EH (cell line): ENCODE measurements at regions not wholly inside any gene's neighbourhood (a gene's known extent, or its start where the extent isn't known, plus 50 kb on each side); places are given as distances from the start of the nearest gene placed in this dataset.

ENCODE experiments used
- DNase-seq: peaks from one replicate; pipeline ENCODE4 v3.0.0-alpha.2; 2015; ENCODE audit warnings: low read depth

DNA sequence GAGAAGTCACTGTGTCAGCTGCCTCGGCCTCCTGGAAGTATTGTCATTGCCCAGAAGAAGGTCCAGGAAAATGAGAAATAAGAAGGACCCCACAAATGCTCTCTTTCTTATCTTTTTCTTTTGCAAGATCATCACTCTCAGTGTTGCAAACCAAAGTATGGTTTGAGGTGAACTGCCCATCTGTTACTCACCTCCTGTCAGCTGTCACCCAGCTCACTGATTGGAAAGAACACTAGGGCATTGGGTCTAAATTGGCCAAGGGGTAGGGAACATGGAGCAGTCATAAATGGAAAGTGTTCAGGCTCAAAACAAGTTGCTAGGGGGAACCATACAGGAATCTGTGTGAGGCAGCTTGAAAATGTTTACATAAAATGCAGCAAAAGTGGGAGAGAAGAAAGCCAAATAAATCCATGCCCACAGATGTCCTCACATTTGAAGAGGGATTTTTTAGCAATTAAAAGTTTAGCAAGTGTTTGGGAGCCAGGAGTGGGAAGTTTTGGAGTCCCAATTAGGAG lies 431.2 kb upstream of the THBS1 start:
- no peak for DNase-seq

DNA sequence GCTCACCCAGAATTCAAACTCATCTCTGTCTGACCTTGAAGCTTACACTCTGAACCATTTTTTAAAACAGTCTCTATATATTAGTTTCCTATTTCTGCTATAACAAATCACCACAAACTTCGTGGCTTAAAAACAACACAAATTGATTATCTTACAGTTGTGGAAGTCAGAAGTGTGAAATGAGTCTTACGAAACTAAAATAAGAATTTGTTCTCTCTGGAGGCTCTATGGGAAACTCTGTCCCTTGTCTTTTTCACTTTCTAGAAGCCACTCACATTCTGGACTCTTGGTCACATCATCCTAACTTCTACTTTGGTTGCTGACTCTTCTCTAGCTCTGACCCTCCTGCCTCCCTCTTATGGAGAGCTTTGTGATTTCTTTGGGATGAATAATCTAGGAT lies 429.3 kb upstream of the THBS1 start:
- no peak for DNase-seq

DNA sequence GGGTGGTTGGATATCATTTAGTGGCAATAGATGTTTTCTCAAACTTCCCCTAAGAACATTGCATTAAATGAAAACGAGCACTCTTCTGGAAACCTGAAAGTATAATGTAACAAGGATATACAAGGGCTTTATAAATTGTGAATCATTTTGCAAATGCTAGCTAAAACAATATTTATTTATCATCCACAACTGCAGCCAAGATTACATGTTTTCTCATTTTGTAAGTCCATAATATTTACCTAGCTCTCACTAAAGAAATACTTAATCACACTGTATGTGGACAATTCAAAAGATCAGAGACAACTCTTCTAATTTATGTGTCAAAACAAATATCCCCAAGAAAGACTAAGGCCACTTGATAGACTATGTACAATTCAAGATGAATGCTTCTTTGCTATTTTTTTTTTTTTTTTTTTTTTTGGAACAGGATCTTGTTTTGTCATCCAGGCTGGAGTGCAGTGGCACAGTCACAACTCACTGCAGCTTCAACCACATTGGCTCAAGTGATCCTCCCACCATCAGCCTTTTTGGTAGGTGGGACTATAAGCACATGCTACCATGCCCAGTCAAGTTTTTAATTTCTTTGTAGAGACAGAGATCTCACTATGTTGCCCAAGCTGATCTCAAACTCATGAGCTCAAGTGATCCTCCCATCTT lies 427.7 kb upstream of the THBS1 start:
- no peak for DNase-seq

DNA sequence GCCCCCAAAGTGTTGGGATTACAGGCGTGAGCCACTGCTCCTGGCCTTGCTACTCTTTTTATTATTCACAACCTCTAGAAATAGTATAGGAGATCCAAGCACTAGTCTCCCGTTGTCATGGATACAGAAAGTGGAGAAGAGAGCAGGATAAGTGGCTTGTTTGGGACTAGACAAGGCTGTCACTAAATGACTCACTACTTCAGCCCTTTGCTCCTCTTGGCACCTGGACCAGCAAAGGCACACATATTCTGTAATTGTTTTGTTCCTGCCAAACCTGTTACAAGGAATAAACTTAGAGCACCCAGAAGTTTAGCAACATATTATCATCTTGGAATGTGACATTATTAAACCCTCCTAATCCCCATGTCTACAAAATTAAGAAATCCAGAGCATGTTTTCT lies 427.2 kb upstream of the THBS1 start:
- peak; percentile 50 for DNase-seq

DNA sequence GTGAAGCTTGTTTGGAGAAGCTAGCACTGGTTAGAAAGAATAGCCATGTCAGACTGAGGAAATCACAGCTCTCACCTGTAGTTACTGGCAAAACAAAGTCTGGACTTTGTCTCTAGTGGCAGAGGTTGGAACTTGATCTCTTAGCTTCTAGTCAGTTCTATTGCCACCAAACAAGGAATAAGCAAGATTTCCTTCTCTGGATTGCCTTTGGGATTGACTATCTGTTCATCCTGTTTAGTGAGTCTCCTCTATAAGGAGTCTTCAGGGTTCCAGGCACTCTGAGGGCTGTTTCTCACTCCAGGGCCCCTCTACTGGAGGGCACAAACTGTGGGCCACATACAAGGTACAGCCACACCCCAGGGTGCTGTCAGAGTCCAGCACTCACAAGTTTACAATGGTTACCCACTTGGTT lies 426.6 kb upstream of the THBS1 start:
- DNase-seq: no peak

DNA sequence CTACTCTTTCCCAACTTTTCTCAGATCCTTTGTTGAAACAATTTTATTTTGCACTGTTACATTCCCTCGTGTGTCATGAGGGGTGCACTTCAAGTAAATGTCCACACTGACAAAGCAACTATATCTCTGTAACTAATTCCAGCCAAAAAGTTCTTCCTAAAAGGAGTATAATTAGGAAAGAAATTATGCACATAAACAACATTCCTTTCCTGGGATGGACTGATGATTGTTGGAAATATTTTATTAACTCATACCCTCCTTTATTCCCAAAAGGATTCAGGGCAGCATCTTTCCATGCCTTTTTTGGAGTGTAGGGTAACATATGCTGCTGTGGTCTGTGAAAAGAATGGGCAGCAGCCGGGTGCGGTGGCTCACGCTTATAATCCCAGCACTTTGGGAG lies 426.1 kb upstream of the THBS1 start:
- peak; percentile 73 for DNase-seq

DNA sequence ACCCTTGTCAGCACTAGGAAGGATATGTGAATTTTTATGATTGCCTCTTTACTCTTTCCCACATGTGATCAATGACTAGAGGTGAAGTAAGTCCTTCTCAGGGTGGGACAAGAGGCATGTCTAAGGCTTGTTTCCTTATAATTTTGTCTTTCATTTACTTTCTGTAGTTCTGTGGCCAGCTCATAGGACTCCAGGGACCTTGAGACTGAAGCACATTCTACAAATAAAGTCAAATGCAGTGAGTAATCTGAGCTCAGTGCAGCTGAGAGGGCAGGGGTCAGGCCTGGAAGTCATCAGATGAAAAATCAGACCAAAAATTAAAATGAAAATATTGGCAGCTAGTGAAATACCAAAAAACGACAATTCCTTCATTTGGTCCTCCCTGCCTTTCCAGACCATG lies 424.7 kb upstream of the THBS1 start:
- no peak for DNase-seq

DNA sequence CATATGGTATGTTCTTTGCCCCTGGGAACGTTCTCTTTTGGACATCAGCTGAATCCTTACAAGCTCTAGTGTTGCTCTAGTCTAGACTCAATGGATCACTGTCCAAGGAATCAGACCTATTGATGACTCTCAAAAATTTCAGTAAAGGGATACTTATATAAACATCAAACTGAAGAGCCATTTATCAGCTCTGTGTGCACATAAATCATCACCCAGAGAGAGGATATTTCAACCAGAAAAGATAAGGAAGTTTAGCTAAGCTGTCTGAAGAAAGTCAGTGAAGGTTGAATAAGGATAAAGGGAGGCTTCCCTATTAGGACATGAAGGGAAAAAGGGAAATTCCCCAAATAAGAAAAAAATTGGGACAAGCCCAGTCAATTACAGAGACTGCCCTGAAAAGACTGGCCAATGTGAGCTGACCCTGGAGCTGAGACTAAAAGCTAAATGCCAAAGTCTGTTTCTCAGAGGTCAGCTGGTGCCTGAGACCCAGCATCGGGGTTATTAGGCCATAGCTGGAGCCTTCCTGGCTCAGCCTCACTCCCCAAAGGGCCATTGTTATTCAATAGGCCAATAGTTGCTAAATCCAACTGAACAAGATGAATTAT lies 424.1 kb upstream of the THBS1 start:
- DNase-seq: peak; percentile 67

DNA sequence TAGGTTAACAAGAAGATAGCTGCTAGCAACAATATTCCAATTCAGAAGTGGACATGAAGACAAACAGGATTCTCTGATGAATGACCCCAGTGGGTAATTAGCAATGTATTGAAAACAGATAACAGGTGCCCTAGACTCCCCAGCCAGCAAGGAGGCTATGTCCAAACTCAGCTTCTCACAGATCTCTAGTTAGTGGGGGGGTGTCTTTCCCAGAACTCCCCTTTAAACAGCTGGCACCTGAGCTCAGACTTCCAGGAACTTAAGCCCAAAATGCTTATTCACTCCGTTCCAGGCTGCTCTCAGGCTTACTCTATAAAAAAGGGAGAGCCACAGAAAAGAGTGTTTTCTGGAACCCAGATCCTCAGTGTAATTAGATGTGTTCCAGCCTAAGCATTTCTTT lies 423.0 kb upstream of the THBS1 start:
- no peak for DNase-seq

DNA sequence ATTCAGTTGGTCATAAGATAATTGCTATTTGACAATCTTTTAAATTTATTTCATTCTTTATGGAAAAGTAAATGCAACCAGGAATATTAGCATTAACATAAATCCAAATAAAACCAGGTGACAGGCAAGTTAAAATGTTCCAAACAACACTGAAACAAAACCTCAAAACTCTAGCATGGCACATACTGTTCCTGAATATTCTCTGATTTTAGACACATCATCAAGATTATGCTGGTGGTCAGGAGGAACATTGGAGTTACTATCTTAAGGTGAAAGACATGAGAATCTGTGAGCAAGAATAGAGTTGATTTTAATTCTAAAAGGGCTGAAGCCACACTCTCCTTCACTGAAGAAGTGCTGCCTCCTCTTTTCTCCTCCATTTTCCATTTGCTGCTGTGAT lies 421.0 kb upstream of the THBS1 start:
- DNase-seq: no peak

DNA sequence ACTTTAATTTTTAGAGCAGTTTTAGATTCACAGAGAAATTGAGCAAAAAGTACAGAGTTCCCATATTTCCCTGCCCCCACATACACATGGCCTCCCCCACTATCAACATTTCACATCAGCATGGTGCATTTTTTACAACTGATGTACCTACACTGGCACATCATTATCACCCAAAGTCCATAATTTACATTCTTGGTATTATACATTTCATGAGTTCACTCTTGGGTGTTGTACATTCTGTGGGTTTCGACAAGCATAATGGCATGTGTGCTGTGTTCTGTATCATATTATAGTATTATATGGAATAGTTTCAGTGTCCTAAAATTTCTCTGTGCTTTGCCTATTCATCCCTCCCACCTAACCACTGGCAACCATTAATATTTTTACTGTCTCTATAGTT lies 419.8 kb upstream of the THBS1 start:
- no peak for DNase-seq

DNA sequence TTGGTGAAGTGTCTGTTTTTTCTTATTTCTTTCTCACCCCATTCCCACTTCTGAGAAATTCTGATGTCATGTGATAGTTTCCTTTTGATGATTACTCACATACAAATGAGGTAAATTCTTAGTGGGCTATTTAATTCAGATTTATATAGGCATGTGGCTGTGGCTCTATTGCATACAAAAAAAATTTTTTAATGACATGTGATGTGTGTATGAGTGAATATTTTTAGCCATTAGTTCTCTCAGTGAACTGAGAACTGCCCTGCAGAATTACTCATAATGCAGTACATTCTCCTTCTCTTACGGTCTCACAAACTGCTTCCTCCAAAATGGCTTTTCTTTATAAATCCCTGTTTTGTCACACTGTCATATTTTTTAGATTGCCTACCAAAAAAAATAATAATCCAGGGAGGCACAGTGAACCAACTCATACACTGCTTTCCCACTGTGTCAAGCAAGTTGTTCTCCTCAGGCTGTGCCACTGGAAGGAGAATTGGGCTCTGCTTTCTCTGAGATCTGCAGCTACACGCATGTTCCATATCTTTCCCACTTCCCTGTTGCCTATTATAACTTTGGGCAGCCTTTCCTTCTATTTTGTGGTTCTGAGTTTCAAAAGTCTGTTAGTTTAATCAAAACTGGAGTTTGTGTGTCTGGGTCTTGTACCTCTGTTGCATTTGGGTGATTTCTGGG lies 415.7 kb upstream of the THBS1 start:
- DNase-seq: peak; percentile 86

DNA sequence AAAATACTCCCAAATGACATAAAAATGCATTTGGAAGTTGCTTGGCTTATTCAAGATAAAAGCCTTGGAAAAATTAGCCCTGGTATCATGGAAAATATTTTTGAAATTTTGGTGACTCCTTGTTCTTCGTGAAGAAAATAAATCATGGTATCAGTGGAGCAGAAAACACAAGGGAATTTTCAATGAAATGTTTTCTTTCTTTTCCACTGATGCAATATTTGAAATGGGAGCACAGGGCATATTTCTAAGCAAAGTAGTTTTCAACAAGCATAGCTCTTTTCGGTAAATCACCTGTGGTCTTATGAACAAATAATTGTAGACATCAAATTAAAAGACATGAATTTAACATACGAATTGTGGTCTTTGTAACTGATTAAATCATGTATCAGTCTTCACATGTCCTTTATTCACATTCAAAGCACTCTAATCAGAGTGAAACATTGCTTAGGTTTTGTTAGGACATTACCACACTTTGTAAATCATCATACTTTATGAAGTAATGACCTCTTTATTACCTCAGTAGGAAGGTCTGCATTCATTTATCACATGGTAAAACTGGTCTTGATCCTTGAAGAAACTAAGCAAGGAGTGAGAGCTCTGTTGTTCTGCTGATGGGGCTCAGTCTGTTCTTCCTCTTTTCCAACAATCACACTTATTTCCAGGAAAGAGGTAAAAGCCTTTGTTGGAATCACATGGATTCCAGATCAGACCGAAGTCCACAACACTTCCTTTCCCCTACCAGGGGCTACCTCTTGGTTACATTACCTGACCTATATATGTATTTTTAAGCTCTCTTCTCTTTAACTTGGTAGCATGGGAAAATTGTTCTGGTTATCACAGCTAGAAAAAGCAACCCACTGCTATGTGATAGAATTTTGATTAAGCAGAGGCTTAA lies 413.5 kb upstream of the THBS1 start:
- no peak for DNase-seq

DNA sequence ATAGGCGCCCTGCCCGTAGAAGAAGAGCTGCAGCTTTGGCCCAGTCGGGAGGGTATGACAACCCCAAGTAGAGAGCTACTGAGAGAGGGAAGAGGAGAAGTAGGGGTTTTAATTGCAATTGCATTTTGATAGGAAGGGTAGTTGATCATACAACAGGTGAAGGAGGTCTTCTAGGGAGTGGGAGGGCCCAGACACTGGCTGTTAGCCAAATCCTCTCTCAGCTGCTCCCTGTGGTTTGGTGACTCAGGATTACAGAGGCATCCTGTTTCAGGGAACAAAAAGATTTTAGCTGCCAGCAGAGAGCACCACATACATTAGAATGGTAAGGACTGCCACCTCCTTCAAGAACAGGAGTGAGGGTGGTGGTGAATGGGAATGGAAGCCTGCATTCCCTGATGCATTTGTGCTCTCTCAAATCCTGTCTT lies 408.9 kb upstream of the THBS1 start:
- DNase-seq: peak; percentile 98

DNA sequence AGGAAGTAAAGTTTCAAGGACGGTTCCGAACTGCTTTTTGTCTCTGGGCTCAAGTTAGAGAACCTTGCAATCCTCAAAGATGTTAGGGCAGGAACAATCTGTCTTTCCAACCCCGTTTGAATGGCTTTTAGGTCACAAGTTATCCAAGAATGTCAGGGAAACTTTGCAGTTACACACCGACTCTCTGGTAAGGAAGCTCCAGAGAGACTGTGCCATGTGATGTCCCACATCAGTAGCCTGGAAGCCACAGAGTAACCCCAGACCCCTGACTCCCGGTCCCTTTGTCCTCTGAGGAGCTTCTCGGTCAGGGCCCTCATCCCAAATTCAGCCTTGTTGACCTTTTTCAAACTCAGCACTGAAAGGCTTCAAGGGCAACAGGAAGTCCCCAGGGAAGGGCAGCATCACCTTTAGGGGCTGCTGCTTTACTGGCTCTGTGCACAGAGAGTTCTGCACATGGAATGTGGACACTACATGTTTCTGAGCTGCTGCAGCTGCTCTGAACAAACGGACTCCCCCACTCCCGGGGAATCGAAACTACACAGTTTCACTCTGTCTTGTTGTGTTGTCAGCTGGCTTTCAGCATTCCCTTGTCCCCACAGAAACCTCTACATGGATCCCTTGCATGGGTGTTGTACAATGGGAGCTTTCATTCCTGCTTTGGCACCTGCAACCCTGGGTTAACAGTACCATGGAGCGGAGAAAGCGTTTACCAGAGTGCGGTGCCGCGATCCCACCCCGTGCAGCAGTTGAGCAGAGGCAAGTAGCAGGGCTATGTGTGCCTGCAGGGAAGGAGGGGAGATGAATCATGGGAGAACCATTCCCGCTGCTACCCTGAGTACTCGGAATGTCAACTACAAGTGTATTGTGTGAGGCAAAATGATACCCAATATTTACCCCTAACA lies 408.2 kb upstream of the THBS1 start:
- peak; percentile 78 for DNase-seq

DNA sequence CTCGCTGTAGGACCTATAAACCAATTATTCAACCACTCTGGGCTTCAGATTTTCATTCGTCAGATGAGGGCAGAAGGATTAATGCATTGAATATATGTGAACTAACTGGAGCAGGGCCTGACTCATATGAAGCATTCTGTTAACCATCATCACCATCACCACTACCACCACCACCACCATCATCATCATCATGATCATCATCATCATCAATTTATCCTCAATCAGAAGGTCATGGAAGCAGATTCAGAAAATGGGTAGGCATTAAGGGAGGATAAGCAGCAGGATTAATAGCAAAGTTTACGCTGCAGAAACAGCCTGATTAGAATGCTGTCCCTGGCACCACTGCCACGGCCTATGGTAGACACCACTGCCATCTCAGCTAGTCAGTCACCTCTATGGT lies 407.5 kb upstream of the THBS1 start:
- DNase-seq: no peak

DNA sequence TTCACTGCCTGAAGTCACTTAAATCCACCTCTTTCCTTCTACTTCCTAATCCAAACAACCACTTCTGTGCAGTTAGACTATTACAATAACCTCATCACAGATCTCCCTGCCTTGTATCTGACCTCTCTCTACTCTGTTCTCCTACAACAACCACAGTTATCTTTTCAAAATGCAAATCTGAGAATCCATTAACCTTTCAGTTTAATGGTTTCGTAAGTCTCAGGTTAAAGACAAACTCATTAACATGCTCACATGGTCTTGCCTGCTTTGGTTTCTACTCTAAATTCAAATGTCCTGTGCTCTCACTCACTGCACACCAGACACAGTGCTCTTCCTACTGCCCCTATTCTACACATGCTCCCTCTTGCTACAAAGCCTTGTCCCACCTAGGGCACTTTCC lies 406.5 kb upstream of the THBS1 start:
- DNase-seq: no peak

DNA sequence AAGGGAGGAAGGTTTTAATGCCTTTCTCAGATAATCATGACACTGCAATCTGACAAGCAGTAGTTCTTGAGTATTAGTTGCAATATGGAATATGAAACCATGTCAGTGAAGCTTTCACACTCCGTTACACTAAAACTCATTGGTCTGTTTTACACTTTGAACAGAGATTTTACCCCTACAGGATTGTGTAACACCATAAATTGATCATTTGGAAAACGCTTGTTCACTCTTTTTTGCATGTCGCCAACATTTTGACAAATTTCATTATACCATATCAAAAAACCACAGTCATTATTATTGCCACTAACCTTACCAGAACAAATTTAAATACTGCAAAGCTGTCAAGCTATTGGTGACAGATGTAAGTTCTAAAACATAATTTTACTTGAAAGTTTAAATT lies 404.8 kb upstream of the THBS1 start:
- no peak for DNase-seq

DNA sequence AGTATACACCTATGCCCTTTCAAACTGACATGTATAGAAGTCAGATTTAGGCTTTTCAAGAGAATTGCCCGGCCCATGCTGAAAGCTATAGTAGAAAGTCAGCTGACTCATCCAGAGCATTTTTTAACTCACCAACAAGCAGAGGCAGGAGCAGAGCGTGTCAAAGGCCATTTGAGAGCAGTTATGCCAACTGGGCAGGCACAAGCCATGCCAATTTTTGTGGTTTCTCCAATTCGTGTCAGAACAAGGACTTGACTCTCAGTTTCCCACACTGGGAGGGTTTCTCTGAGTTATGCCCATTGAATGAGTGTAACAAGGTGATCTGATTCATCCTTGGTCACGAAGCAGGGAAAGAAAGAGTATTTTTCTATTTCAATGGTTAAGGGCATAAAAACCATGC lies 403.3 kb upstream of the THBS1 start:
- DNase-seq: no peak

DNA sequence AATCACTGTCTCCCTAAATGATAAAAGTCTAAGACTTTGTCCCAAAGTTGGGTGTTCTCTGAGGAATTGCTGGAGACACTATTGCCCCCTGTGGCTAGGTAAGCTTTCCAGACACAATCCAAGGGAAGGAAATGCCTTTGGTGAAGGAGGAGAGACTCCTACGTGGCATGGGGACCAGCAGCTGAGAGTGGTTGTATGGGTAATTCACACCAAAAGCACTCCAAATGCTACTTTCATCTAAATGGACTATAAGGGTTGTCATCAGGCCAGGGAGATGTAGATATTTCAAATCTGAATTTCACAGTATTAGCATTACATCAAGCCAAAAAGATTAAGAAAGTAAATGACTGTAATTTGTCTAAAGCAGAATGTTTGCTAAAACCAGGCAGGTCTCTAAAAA lies 400.8 kb upstream of the THBS1 start:
- DNase-seq: peak; percentile 50

DNA sequence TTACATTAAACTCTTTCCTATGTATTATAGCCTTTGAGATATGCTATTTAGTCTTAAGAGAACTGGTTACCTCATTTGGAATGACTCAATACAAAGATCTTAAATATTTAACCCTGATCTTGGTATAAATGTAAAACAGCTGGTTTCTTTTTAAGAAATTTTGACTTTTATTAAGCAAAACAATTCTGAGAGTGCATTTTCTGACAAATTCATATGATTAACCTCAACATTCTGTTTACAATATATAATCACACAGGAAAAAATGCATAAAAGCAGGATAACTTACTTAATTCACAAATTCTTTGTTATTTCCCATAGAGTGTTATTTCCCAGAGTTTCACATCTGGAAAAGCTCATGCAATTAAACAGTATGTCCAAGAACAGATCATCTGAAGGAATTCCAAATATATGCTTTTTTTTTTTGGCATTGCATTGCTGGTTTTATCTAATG lies 400.4 kb upstream of the THBS1 start:
- peak; percentile 93 for DNase-seq
